ENCODE measurements at regions not wholly inside any gene's neighbourhood (a gene's known extent, or its start where the extent isn't known, plus 50 kb on each side); places are given as distances from the start of the nearest gene placed in this dataset.

GRCh38 chr7:119761776-119762175, 511.2 kb upstream of the KCND2 start:
- in situ Hi-C loops (cut with MboI; ENCODE audit: low sequenced_read_pairs, unreplicated experiment) = no loop called here
- no peak for TF ChIP-seq CTCF (IDR thresholded peaks at IDR 0.05; ENCODE audit: borderline replicate concordance, control extremely low read depth, extremely low read depth, insufficient read depth, missing control alignments)
- no peak for DNase-seq (ENCODE audit: low spot score)

- in situ Hi-C loops (cut with MboI; ENCODE audit: low sequenced_read_pairs, unreplicated experiment) = no loop called here
- no peak for DNase-seq (ENCODE audit: low spot score)
Measured at GRCh38 chr7:119782286-119782685, 490.7 kb upstream of the KCND2 start.

GRCh38 chr7:119783799-119784198, 489.2 kb upstream of the KCND2 start:
- TF ChIP-seq CTCF (IDR thresholded peaks at IDR 0.05; ENCODE audit: borderline replicate concordance, control extremely low read depth, extremely low read depth, insufficient read depth, missing control alignments) = no peak
- in situ Hi-C loops (cut with MboI; ENCODE audit: low sequenced_read_pairs, unreplicated experiment) = no loop called here
- no peak for DNase-seq (ENCODE audit: low spot score)

More at GRCh38 chr7:119782286-119782685, 490.7 kb upstream of the KCND2 start:
- no peak for TF ChIP-seq CTCF (IDR thresholded peaks at IDR 0.05; ENCODE audit: borderline replicate concordance, control extremely low read depth, extremely low read depth, insufficient read depth, missing control alignments)

GRCh38 chr7:119802147-119802546, 470.8 kb upstream of the KCND2 start:
- in situ Hi-C loops (cut with MboI; ENCODE audit: low sequenced_read_pairs, unreplicated experiment) = no loop called here
- TF ChIP-seq CTCF (IDR thresholded peaks at IDR 0.05; ENCODE audit: borderline replicate concordance, control extremely low read depth, extremely low read depth, insufficient read depth, missing control alignments) = no peak
- DNase-seq (ENCODE audit: low spot score) = no peak

GRCh38 chr7:119825091-119825655, 447.8 kb upstream of the KCND2 start:
- no peak for TF ChIP-seq CTCF (IDR thresholded peaks at IDR 0.05; ENCODE audit: borderline replicate concordance, control extremely low read depth, extremely low read depth, insufficient read depth, missing control alignments)
- DNase-seq (ENCODE audit: low spot score) = no peak
- in situ Hi-C loops (cut with MboI; ENCODE audit: low sequenced_read_pairs, unreplicated experiment) = no loop called here

- no peak for DNase-seq (ENCODE audit: low spot score)
- in situ Hi-C loops (cut with MboI; ENCODE audit: low sequenced_read_pairs, unreplicated experiment) = no loop called here
- TF ChIP-seq CTCF (IDR thresholded peaks at IDR 0.05; ENCODE audit: borderline replicate concordance, control extremely low read depth, extremely low read depth, insufficient read depth, missing control alignments) = no peak
Measured at GRCh38 chr7:119826547-119826946, 446.4 kb upstream of the KCND2 start.

Measured in GM13976 (cell line).